ENCODE measurements at regions not wholly inside any gene's neighbourhood (a gene's known extent, or its start where the extent isn't known, plus 50 kb on each side); places are given as distances from the start of the nearest gene placed in this dataset.

GRCh38 chr3:74346896-74347295 lies 267.6 kb downstream of the CNTN3 start:
- DNase-seq: no peak

- DNase-seq: no peak
Measured at GRCh38 chr3:74345701-74346100, 268.8 kb downstream of the CNTN3 start.

GRCh38 chr3:74344865-74345440 lies 269.5 kb downstream of the CNTN3 start:
- no peak for DNase-seq

GRCh38 chr3:74343391-74343790 lies 271.1 kb downstream of the CNTN3 start:
- no peak for DNase-seq

GRCh38 chr3:74338998-74339397 lies 275.5 kb downstream of the CNTN3 start:
- DNase-seq: no peak

- no peak for DNase-seq
Measured at GRCh38 chr3:74332165-74332564, 282.3 kb downstream of the CNTN3 start.

GRCh38 chr3:74331711-74332110 lies 282.7 kb downstream of the CNTN3 start:
- no peak for DNase-seq

- no peak for DNase-seq
Measured at GRCh38 chr3:74329096-74329495, 285.4 kb downstream of the CNTN3 start.

- no peak for DNase-seq
Measured at GRCh38 chr3:74328435-74328834, 286.0 kb downstream of the CNTN3 start.

- DNase-seq: no peak
Measured at GRCh38 chr3:74315291-74315690, 299.2 kb downstream of the CNTN3 start.

- DNase-seq: no peak
Measured at GRCh38 chr3:74314696-74315095, 299.8 kb downstream of the CNTN3 start.

- DNase-seq: no peak
Measured at GRCh38 chr3:74309716-74310115, 304.7 kb downstream of the CNTN3 start.

- no peak for DNase-seq
Measured at GRCh38 chr3:74304424-74304823, 310.0 kb downstream of the CNTN3 start.

- DNase-seq: no peak
Measured at GRCh38 chr3:74303711-74304110, 310.7 kb downstream of the CNTN3 start.

- peak; percentile 85 for DNase-seq
Measured at GRCh38 chr3:74302969-74303368, 311.5 kb downstream of the CNTN3 start.

- DNase-seq: no peak
Measured at GRCh38 chr3:74302281-74302680, 312.2 kb downstream of the CNTN3 start.

- peak; percentile 43 for DNase-seq
Measured at GRCh38 chr3:74301056-74301455, 313.4 kb downstream of the CNTN3 start.

- no peak for DNase-seq
Measured at GRCh38 chr3:74295479-74295878, 319.0 kb downstream of the CNTN3 start.

- no peak for DNase-seq
Measured at GRCh38 chr3:74288761-74289160, 325.7 kb downstream of the CNTN3 start.

- no peak for DNase-seq
Measured at GRCh38 chr3:74287557-74287956, 326.9 kb downstream of the CNTN3 start.

- no peak for DNase-seq
Measured at GRCh38 chr3:74282202-74282601, 332.3 kb downstream of the CNTN3 start.

GRCh38 chr3:74281705-74282104 lies 332.8 kb downstream of the CNTN3 start:
- no peak for DNase-seq

GRCh38 chr3:74273555-74274402 lies 340.7 kb downstream of the CNTN3 start:
- no peak for DNase-seq

- DNase-seq: no peak
Measured at GRCh38 chr3:74273091-74273490, 341.4 kb downstream of the CNTN3 start.

GRCh38 chr3:74271541-74271940 lies 342.9 kb downstream of the CNTN3 start:
- DNase-seq: peak; percentile 6

Measured in NCI-H82 (cell line).